HG03575 (cell line): ENCODE measurements at regions not wholly inside any gene's neighbourhood (a gene's known extent, or its start where the extent isn't known, plus 50 kb on each side); places are given as distances from the start of the nearest gene placed in this dataset.

Source experiments
- ATAC-seq: cut with Tn5 transposase; IDR thresholded peaks from one replicate; pipeline ENCODE4 v1.9.1; 2021; ENCODE audit not compliant: unreplicated experiment, insufficient number of reproducible peaks, low FRiP score; ENCODE audit errors: extremely low read depth

DNA sequence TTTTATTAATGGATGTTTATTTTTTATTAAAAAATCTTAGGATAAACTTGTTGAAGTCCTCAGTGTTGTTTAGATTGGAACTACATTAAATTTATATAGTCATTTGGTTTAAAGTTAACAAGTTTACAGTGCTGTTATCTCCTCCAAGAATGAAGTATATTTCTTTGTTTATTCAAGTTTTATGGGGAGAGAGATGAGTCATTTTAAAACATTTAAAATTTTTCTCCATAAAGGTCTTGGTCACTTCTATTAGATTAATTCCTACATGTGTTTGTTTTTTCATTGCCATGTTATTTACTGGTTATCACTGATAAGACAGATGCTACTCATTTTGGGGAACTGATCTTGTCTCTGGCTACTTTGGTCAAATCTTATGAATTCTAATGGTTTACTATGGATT lies 429.6 kb downstream of the METTL15 start:
- no peak for ATAC-seq

GRCh38 chr11:28536504-28537267 lies 428.5 kb downstream of the METTL15 start:
- ATAC-seq, result no peak

DNA sequence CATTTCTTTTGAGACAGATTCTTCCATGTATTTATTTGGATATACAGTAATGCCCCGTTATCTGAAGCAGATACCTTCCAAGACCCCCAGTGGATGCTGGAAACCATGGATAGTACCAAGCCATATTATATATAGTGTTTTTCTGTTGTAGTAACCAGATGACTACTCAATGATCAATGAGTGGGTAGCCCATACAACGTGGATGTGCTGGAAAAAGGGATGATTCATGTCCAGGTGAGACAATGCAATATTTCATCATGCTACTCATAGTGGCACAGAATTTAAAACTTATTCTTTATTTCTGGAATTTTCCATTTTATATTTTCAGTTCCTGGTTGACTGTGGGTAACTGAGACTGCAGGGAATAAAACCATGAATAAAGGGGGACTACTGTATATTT lies 427.5 kb downstream of the METTL15 start:
- no peak for ATAC-seq

- no peak for ATAC-seq
Measured at GRCh38 chr11:28529540-28530410, 421.6 kb downstream of the METTL15 start.

GRCh38 chr11:28529046-28529445 lies 420.9 kb downstream of the METTL15 start:
- no peak for ATAC-seq

DNA sequence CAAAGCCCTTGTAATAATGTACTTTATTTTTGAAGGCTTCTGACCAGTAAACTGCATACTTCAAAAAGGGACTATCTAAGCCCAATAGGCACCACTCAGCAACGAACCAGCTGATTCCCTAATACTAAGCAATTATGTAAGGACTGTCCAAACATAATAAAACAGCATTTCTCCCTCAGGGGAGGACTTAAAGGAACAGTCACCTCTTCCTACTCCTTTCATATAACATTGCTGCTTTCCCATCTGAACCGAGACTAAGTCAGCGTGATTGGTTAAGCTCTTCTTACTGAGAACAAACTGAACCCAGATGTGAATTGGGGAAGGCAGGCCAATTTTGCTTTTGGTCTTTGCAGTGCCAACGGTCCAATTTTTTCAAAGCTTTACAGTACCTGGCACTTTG lies 420.0 kb downstream of the METTL15 start:
- no peak for ATAC-seq

- ATAC-seq, result no peak
Measured at GRCh38 chr11:28526406-28526751, 418.2 kb downstream of the METTL15 start.

DNA sequence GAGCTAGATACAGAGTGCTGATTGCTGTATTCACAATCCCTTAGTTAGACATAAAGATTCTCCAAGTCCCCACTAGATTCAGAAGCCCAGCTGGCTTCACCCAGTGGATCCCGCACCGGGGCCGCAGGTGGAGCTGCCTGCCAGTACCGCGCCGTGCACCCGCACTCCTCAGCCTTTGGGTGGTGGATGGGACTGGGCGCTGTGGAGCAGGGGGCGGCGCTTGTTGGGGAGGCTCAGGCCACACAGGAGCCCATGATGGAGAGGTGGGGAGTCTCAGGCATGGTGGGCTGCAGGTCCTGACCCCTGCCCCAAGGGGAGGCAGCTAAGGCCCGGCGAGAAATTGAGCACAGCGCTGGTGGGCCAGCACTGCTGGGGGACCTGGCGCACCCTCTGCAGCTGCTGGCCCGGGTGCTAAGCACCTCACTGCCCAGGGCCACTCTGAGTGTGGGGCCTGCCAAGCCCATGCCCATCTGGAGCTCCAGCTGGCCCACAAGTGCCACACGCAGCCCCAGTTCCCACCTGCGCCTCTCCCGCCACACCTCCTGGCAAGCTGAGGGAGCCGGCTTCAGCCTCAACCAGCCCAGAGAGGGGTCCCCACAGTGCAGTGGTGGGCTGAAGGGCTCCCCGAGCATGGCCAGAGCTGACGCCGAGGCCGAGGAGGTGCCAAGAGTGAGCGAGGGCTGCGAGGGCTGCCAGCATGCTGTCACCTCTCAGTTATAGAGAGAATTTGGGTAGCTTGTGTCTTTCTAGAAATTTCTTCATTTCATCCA lies 417.6 kb downstream of the METTL15 start:
- ATAC-seq, result no peak

GRCh38 chr11:28524098-28524497 lies 415.9 kb downstream of the METTL15 start:
- no peak for ATAC-seq

GRCh38 chr11:28521075-28521474 lies 412.9 kb downstream of the METTL15 start:
- ATAC-seq, result no peak

- no peak for ATAC-seq
Measured at GRCh38 chr11:28520291-28520690, 412.1 kb downstream of the METTL15 start.

DNA sequence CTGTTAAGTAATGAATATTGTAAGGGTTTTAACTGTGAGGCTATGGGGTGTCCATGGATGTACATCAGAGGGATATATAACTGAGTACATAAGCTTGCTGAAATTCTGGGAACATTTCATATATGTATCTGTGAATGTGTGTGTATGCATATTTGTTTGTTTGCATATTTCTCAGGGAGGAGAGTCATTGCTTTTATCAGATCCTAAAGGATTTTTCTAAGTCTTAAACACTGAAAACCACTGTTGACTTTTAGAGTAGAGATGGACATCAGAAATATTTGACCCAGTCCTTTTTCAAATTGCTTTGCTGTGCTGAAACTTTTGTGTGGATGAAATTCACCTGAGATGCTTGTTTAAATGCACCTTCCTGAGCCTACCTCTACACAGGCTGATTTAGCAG lies 410.6 kb downstream of the METTL15 start:
- ATAC-seq, result no peak

- no peak for ATAC-seq
Measured at GRCh38 chr11:28517621-28518020, 409.4 kb downstream of the METTL15 start.

GRCh38 chr11:28514391-28514790 lies 406.2 kb downstream of the METTL15 start:
- no peak for ATAC-seq

- ATAC-seq, result no peak
Measured at GRCh38 chr11:28512143-28512756, 404.1 kb downstream of the METTL15 start.

DNA sequence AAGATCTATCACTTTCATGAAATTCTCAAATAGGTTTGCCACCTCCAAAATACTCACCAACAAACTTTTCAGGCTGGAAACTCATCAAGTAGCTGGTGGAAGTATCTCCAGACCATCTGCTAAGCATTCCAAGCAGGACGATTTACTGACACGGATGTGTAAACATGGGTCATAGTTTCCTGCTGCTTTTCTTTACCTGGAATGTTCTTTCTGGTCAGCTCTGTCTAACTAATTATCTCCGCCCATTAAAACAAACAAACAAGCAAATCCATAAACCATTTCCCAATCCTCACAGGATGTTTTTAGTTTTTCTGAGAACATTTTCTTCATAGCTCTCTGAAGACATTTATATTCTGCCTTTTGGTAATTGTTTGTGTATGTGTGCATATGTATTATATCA lies 397.0 kb downstream of the METTL15 start:
- no peak for ATAC-seq

GRCh38 chr11:28504555-28505110 lies 396.4 kb downstream of the METTL15 start:
- no peak for ATAC-seq

DNA sequence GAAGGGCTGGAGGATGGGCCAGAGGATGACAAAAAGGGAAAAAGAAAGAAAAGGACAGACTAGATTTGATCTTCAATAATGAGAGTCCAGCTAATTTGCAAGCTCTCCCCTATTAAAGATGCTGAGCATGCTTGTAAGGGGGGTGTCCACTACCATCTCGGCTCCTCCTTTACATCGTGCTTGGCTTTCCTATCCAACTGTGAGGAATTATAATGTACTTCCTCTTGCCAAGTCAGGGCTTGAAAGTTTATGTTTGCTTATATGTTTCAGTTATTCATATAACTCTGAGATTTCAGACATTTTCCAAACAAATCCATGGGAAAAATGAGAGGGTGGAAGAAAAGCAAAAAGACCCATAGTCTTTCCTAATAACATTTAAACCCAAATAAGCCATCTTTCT lies 387.1 kb downstream of the METTL15 start:
- ATAC-seq, result no peak

DNA sequence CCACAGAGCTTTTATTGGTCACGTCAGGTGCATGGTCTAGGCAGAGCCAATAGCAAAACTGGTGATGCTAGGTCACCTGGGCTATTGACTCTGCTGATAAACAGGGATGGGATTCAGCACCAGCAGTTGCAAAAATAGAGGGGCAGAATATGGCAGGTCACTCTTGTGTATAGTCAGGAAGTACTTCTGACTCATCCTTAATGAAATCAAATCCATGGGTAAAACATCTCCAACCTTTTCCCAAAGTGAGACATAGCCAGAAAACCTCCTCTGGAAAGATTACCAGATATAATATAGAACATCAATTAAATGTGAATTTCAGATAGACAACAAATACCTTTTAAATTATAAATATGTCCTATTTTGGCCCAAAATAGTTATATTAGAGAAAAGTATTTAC lies 383.2 kb downstream of the METTL15 start:
- no peak for ATAC-seq
